ENCODE measurements at regions not wholly inside any gene's neighbourhood (a gene's known extent, or its start where the extent isn't known, plus 50 kb on each side); places are given as distances from the start of the nearest gene placed in this dataset.

DNA sequence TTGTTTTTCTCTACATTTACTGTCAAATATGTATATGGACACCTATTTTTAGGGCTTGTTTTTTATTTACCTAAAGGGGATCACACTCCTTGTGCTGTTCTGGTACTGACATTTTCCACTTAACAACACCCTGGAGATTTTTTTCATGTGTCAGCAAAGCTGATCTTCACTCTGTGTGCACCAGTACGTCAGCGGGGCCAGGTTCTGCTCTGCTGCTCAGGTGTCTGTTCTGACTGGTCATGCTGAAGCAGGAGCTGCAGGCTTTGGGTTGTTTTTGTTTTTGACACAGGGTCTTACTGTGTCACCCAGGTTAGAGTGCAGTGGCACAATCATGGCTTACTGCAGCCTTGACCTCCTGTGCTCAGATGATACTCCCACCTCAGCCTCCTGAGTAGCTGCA is 81.9 kb upstream of the CCND2 start (continued):
- TF ChIP-seq ZNF462 (CRISPR knock-in tag; IDR thresholded peaks at IDR 0.05) = no peak
- no peak for TF ChIP-seq EZH2phosphoT487 (IDR thresholded peaks at IDR 0.05; ENCODE audit: unreplicated experiment)
- TF ChIP-seq POLR2AphosphoS5 (IDR thresholded peaks at IDR 0.05; ENCODE audit: low read depth) = no peak
- no peak for TF ChIP-seq JUNB (IDR thresholded peaks at IDR 0.05; ENCODE audit: unreplicated experiment)
- TF ChIP-seq CREB1 (CRISPR knock-in tag; IDR thresholded peaks at IDR 0.05; ENCODE audit: low read depth) = no peak

GRCh38 chr12:4191149-4191548 is 82.4 kb upstream of the CCND2 start:
- Histone ChIP-seq H4K20me1 (replicated peaks; ENCODE audit: insufficient read depth) (no peaks in the 10 kb centered on the region), H3K27me3 (ENCODE audit: insufficient read depth) (no peaks in the 10 kb centered on the region), H3K27ac (ENCODE audit: low read depth) (no peak overlapping the region), H3K9me2 (ENCODE audit: insufficient read depth) (no peaks in the 10 kb centered on the region; the same call in 1 of the 2 replicates), H3F3A (replicated peaks; ENCODE audit: low read depth) (no peaks in the 10 kb centered on the region), H3K4me2 (no peak overlapping the region), H3K79me2 (replicated peaks; ENCODE audit: insufficient read depth) (no peaks in the 10 kb centered on the region), H3K4me1 (ENCODE audit: insufficient read depth) (peaks cover 19% of the 10 kb centered on the region), H3K36me3 (ENCODE audit: insufficient read depth) (no peaks in the 10 kb centered on the region), H3K4me3 (no peak overlapping the region), H2AFZ (no peak overlapping the region)
- TF ChIP-seq ZNF114 (CRISPR knock-in tag; IDR thresholded peaks at IDR 0.05) (no peak), ZNF331 (CRISPR knock-in tag; IDR thresholded peaks at IDR 0.05; ENCODE audit: low read depth) (no peak), EZH2phosphoT487 (IDR thresholded peaks at IDR 0.05; ENCODE audit: unreplicated experiment) (no peak), CTCF (conservative IDR thresholded peaks at IDR 0.05; ENCODE audit: low read depth in 2 of 2) (no peak)
- Mint-ChIP-seq H3K4me3 (no peak overlapping the region), H3K27me3 (ENCODE audit: insufficient read depth, low read depth, poor library complexity) (peaks cover 2% of the 10 kb centered on the region), H3K9me3 (no peaks in the 10 kb centered on the region; the same call in 2 of the 3 replicates), H3K27ac (no peak overlapping the region), H3K36me3 (ENCODE audit: low read depth) (no peaks in the 10 kb centered on the region), H3K4me1 (peaks cover 34% of the 10 kb centered on the region)
- ATAC-seq (no peak), DNase-seq (ENCODE audit: low spot score) (no peak)

Measured in GM23338 (cell line).